Suprapubic skin (tissue), 4 donors: ENCODE measurements at regions not wholly inside any gene's neighbourhood (a gene's known extent, or its start where the extent isn't known, plus 50 kb on each side); places are given as distances from the start of the nearest gene placed in this dataset.

ENCODE experiments used
- DNase-seq, 2 donors: peaks; one replicate each; pipeline ENCODE4 v3.0.0-alpha.2; 2019; ENCODE audit warnings: low spot score in 2 of 2
- H3K27ac ChIP-seq: fragments of 200-600 bp; sonication (generic); one replicate; pipeline ENCODE4 v1.5.1; 2019
- H3K27me3 ChIP-seq: fragments of 200-600 bp; sonication (generic); one replicate; pipeline ENCODE4 v1.5.1; 2019
- H3K36me3 ChIP-seq: fragments of 200-600 bp; sonication (generic); one replicate; pipeline ENCODE4 v1.5.1; 2019
- H3K4me1 ChIP-seq: fragments of 200-600 bp; sonication (generic); one replicate; pipeline ENCODE4 v1.5.1; 2019
- H3K4me3 ChIP-seq: fragments of 200-600 bp; sonication (generic); one replicate; pipeline ENCODE4 v1.5.1; 2019; ENCODE audit warnings: mild to moderate bottlenecking
- H3K9me3 ChIP-seq: fragments of 200-600 bp; sonication (generic); one replicate; pipeline ENCODE4 v1.5.1; 2019
- EP300 ChIP-seq: sonication (generic); formaldehyde crosslinking; IDR thresholded peaks from one replicate; pipeline ENCODE4 v1.6.1; 2017; ENCODE audit warnings: antibody characterized with exemption
- POLR2A ChIP-seq, 2 donors: fragments of 450-650 bp; IDR thresholded peaks; one replicate each; pipeline ENCODE4 v1.6.1; 2017; ENCODE audit warnings: antibody characterized with exemption in 2 of 2, mild to moderate bottlenecking in 2 of 2, moderate library complexity in 2 of 2
- POLR2AphosphoS5 ChIP-seq, 3 donors: sonication (generic); formaldehyde crosslinking; IDR thresholded peaks; one replicate each; pipeline ENCODE4 v1.6.1; 2017; ENCODE audit warnings: antibody characterized with exemption in 3 of 3
- WGBS: methylation state at CpG from one replicate; pipeline ENCODE4 v1.1.5; 2018; 5-methylcytosine and 5-hydroxymethylcytosine counted together
- TF ChIP-seq, protein P1 (sequence below), 2 donors: fragments of 200-600 bp in 1 of 2; fragments of 450-650 bp in 1 of 2; sonication (generic) in 1 of 2; IDR thresholded peaks; one replicate each; pipeline ENCODE4 v1.5.1; 2016 to 2019; ENCODE audit warnings: antibody characterized with exemption in 2 of 2, mild to moderate bottlenecking in 1 of 2, moderate library complexity in 1 of 2

DNA sequence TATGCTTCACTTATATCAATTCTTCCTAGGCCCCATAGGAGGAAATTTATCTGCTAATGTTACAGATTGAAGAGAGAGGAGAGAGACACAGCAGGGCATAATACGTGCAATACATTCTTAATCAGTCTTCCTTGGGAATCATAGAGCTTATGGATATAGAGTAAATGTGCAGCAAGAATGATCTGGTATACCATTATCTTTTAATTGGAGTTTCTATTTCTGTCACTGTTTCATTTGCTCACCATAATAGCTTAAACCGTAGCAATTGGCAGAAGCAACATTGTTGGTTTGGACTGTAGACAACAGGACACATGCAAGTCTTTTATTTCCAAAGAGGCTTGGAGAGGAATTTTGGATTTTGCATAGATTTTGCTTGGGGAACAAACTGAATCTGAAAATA lies 68.1 kb upstream of the PCSK2 start:
- Histone ChIP-seq H3K4me1 (no peaks in the 10 kb centered on the region), H3K4me3 (no peak overlapping the region), H3K27ac (no peak overlapping the region), H3K36me3 (no peaks in the 10 kb centered on the region), H3K27me3 (no peaks in the 10 kb centered on the region), H3K9me3 (no peaks in the 10 kb centered on the region)
- WGBS: 61% methylated on average over 2 of the region's 2 CpGs
- no peak for DNase-seq
- TF ChIP-seq EP300 (no peak), POLR2A (IDR thresholded peaks at IDR 0.05) (no peak), POLR2AphosphoS5 (IDR thresholded peaks at IDR 0.05) (no peak)
- TF ChIP-seq, protein P1, sequence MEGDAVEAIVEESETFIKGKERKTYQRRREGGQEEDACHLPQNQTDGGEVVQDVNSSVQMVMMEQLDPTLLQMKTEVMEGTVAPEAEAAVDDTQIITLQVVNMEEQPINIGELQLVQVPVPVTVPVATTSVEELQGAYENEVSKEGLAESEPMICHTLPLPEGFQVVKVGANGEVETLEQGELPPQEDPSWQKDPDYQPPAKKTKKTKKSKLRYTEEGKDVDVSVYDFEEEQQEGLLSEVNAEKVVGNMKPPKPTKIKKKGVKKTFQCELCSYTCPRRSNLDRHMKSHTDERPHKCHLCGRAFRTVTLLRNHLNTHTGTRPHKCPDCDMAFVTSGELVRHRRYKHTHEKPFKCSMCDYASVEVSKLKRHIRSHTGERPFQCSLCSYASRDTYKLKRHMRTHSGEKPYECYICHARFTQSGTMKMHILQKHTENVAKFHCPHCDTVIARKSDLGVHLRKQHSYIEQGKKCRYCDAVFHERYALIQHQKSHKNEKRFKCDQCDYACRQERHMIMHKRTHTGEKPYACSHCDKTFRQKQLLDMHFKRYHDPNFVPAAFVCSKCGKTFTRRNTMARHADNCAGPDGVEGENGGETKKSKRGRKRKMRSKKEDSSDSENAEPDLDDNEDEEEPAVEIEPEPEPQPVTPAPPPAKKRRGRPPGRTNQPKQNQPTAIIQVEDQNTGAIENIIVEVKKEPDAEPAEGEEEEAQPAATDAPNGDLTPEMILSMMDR (IDR thresholded peaks at IDR 0.05): no peak

DNA sequence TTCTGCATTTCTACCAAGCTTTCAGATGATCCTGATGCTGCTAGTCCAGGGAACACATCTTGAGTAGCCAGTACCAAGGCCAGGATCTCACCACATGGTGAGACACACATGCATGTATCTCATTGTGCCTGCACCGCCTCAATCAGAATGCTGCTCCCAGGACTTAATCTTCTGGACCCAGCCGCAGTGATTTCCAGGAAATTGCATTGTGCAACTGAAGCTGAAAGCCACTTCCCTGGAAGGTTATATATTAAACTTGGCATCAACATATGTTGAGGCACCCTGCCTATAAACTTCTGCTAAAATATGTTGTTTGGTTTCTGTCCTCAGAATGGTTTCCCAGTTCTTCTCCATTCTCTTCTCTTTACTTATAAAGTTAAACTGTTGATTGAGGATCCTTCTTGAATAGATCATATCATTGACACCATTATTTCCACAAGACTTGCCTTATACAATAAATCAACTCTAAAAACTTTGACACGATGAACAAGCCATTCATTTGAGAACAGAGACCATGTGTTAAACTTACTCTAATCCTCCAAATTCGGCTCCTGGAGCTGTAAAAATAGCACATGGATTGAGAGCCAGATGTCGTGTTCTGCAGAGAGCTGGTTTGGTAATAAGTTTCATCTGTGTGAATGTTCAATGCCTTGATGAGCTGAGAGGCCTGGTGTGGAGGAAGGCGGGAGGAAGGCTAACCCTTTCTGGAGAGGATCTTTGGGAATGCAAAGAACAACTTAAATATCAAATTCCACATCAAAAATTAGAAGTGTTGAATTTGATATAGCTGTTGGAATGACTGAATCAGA lies 65.0 kb upstream of the PCSK2 start:
- no peak overlapping the region for H3K27ac ChIP-seq

DNA sequence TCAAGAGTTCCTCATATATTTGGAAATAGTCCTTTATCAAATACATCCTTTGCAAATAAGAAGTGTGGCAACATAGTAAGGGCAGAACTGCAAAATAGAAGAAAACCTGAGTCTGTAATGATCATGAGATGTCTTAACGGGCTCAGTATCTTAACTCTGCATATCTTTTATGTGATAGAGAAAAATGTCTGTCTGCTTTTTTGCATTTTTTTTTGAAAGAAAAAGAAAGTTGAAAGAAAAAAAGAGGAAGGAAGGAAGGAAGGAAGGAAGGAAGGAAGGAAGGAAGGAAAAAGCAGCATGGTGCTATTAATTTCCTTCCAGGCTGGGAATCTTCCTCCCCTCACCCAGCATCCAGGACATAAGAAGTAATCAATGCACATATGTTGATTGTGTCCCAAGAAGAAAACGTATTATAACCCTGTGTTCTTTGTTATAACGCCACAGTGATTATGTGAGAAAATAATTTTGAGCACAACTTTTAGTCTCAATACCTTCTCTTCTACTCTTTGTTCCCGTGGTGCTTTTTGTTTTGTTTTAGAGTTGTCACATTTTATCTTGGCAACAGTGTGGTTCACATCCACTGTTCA lies 58.7 kb upstream of the PCSK2 start:
- Histone ChIP-seq H3K27me3 (no peaks in the 10 kb centered on the region), H3K4me3 (no peak overlapping the region), H3K9me3 (no peaks in the 10 kb centered on the region), H3K27ac (no peak overlapping the region), H3K36me3 (no peaks in the 10 kb centered on the region), H3K4me1 (no peaks in the 10 kb centered on the region)
- TF ChIP-seq POLR2A (IDR thresholded peaks at IDR 0.05) (no peak), POLR2AphosphoS5 (IDR thresholded peaks at IDR 0.05) (no peak), EP300 (no peak)
- TF ChIP-seq, protein P1 (IDR thresholded peaks at IDR 0.05): no peak
- no peak for DNase-seq
- 69% methylated on average over 4 of the region's 4 CpGs for WGBS

More for the DNA sequence above, 65.0 kb upstream of the PCSK2 start:
- Histone ChIP-seq H3K36me3 (no peaks in the 10 kb centered on the region), H3K27me3 (no peaks in the 10 kb centered on the region), H3K4me3 (no peak overlapping the region), H3K9me3 (no peaks in the 10 kb centered on the region), H3K4me1 (no peaks in the 10 kb centered on the region)
- TF ChIP-seq, protein P1 (IDR thresholded peaks at IDR 0.05): no peak
- TF ChIP-seq POLR2AphosphoS5 (IDR thresholded peaks at IDR 0.05) (no peak), POLR2A (IDR thresholded peaks at IDR 0.05) (no peak), EP300 (no peak)
- DNase-seq: no peak
- 33% methylated on average over 6 of the region's 6 CpGs for WGBS

DNA sequence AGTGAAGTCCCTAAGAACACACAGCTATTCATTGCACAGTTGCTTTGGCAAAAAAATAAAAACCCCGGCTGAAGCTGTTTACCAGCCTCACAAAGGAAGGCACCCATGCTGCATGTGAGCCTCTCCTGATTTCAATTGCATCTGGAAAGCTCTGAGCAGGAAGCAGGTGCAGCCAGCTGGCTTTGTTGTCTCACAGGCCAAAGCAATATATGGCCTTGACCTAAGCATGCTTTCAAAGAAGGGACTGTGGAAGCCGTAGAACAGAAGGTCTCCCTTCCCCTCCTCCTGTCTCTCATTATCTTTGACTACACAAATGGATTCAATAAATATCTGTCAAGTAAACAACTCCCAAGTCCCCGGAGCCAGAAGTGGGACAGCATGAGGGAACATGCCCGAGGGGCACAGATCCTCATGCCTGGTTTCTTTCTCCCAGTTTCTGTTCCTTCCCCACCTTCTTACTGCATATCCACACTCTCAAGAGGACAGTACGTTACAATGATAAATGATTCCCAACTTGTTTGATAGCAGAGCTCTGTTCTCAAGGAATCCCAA lies 57.2 kb upstream of the PCSK2 start:
- no peaks in the 10 kb centered on the region for H3K9me3 ChIP-seq
- H3K27ac ChIP-seq: no peak overlapping the region
- no peaks in the 10 kb centered on the region for H3K36me3 ChIP-seq
- no peaks in the 10 kb centered on the region for H3K4me1 ChIP-seq
- TF ChIP-seq POLR2A (IDR thresholded peaks at IDR 0.05) (no peak), EP300 (no peak), POLR2AphosphoS5 (IDR thresholded peaks at IDR 0.05) (no peak)
- TF ChIP-seq, protein P1 (IDR thresholded peaks at IDR 0.05): no peak
- no peaks in the 10 kb centered on the region for H3K27me3 ChIP-seq
- WGBS: 26% methylated on average over 5 of the region's 5 CpGs
- no peak for DNase-seq
- H3K4me3 ChIP-seq: no peak overlapping the region

DNA sequence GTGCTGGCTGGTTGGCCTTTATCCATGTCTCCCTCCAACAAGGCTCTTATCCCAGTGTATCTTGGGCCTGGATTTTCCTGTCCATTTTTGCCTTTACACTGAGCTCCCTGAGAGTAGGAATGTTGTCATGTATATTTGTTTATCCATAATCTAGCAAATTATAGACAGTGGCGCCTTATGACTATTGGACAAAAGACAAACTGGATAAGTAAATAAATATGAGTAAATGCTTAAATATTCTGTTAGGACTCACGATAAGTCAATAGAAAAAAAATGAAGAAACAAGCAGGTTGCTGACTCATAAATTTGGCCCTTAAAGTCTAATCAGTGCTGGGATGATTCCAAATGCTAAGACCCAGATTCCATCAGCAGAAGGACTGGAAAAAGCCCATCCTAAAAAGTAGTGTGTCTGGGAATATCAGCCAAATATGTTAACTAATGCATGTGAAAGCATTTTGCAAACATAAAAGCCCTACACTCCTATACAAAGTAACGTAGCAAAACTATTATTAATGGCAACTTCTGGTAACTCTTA lies 55.0 kb upstream of the PCSK2 start:
- DNase-seq: no peak
- no peaks in the 10 kb centered on the region for H3K36me3 ChIP-seq
- H3K27ac ChIP-seq: no peak overlapping the region
- WGBS: 54% methylated on average over 3 of the region's 3 CpGs
- no peaks in the 10 kb centered on the region for H3K4me1 ChIP-seq
- H3K9me3 ChIP-seq: no peaks in the 10 kb centered on the region
- no peak overlapping the region for H3K4me3 ChIP-seq
- no peaks in the 10 kb centered on the region for H3K27me3 ChIP-seq
- no peak for TF ChIP-seq POLR2A (IDR thresholded peaks at IDR 0.05)
- TF ChIP-seq POLR2AphosphoS5 (IDR thresholded peaks at IDR 0.05): no peak
